Left lung (tissue), 4 donors: ENCODE measurements at regions not wholly inside any gene's neighbourhood (a gene's known extent, or its start where the extent isn't known, plus 50 kb on each side); places are given as distances from the start of the nearest gene placed in this dataset.

ENCODE experiments used
- ATAC-seq: fragments of 200-7000 bp; cut with Tn5 transposase; one replicate; pipeline ENCODE4 v1.9.1; 2020; ENCODE audit warnings: moderate library complexity
- DNase-seq, 4 donors: peaks; one replicate each; pipeline ENCODE4 v3.0.0-alpha.2; 2013 to 2020
- H3K27ac ChIP-seq, 2 donors: fragments of 200-600 bp; sonication (generic) in 1 of 2; one replicate each; pipeline versions ENCODE4 v1.5.0 to v1.8.0; 2020 to 2021
- H3K27me3 ChIP-seq, 2 donors: fragments of 200-600 bp; sonication (generic) in 1 of 2; one replicate each; pipeline versions ENCODE4 v1.5.0 to v1.8.0; 2020 to 2021
- H3K36me3 ChIP-seq, 2 donors: fragments of 200-600 bp; sonication (generic) in 1 of 2; one replicate each; pipeline versions ENCODE4 v1.5.0 to v1.8.0; 2020 to 2021
- H3K4me1 ChIP-seq, 2 donors: fragments of 200-600 bp; one replicate each; pipeline ENCODE4 v1.8.0; 2021
- H3K4me3 ChIP-seq, 2 donors: fragments of 200-600 bp; sonication (generic) in 1 of 2; one replicate each; pipeline versions ENCODE4 v1.5.0 to v1.8.0; 2020 to 2021; ENCODE audit warnings: mild to moderate bottlenecking in 1 of 2
- H3K9me3 ChIP-seq, 2 donors: fragments of 200-600 bp; sonication (generic) in 1 of 2; one replicate each; pipeline versions ENCODE4 v1.5.0 to v1.8.0; 2020 to 2021
- CTCF ChIP-seq, 2 donors: fragments of 200-600 bp; sonication (generic) in 1 of 2; IDR thresholded peaks; one replicate each; pipeline versions ENCODE4 v1.5.0 to v1.8.0; 2021; ENCODE audit warnings: antibody characterized with exemption in 2 of 2
- intact Hi-C, 2 donors: fragments of 100-400 bp; cut with DNase I; formaldehyde crosslinking; loops; one replicate each; pipeline versions ENCODE4 v1.11.2 to v1.14.2; 2022
- donor health status: DM: no; HTN: yes; CAD: no.
- donor health status: DM: no; HTN: no; CAD: no.

- Histone ChIP-seq H3K27me3 (peaks cover 40 to 97% of the 10 kb centered on the region in 2 donors), H3K4me1 (no peaks in the 10 kb centered on the region), H3K9me3 (no peaks in the 10 kb centered on the region), H3K27ac (no peak overlapping the region), H3K36me3 (no peaks in the 10 kb centered on the region), H3K4me3 (no peak overlapping the region)
- intact Hi-C loops: no loop called here
- no peak for TF ChIP-seq CTCF (IDR thresholded peaks at IDR 0.05)
- no peak for DNase-seq
- ATAC-seq: peak; percentile 86
Measured at GRCh38 chr1:22347854-22348760, 103.5 kb upstream of the ZBTB40 start.

DNA sequence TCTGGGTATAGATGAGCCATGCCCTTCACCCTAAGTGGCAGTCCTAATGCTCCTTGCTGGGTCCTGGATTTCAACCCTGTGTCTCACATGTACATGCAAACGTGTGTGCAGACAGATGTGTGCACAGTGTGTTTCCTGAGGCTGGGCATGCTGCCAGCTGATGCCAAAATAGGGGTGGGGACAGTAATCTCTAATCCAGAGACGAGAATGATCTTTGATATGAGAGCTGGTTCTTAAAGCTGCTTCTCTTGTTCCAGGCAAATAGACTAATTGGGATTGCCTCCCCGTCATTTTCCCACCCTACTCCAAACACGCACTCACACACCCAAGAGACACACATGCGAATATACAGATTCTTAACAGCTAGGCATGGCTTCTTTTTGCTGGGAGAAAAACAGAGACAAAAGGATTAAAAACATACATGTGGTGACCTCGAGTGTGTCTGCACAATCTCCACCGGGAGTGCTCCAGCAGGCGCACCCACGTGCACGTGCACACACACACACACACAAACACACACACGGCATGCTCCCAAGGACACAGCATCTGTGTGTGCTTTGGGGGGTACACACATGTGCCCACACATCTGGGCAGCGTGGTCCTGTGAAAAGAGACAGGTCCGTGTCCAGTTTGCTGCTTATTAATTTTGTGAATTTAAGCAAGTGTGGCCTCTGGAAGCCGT lies 102.1 kb upstream of the ZBTB40 start:
- DNase-seq: no peak
- ATAC-seq: no peak
- H3K9me3 ChIP-seq: no peaks in the 10 kb centered on the region
- intact Hi-C loops: no loop called here
- H3K36me3 ChIP-seq: no peaks in the 10 kb centered on the region
- H3K27ac ChIP-seq: no peak overlapping the region
- peaks cover 41 to 98% of the 10 kb centered on the region in 2 donors for H3K27me3 ChIP-seq
- H3K4me3 ChIP-seq: no peak overlapping the region
- no peak for TF ChIP-seq CTCF (IDR thresholded peaks at IDR 0.05)
- H3K4me1 ChIP-seq: no peaks in the 10 kb centered on the region

- no peak for TF ChIP-seq CTCF (IDR thresholded peaks at IDR 0.05)
- H3K9me3 ChIP-seq: no peaks in the 10 kb centered on the region
- H3K36me3 ChIP-seq: no peaks in the 10 kb centered on the region
- DNase-seq (no peak), ATAC-seq (no peak)
- H3K4me3 ChIP-seq: no peak overlapping the region
- intact Hi-C loops: no loop called here
- no peaks in the 10 kb centered on the region for H3K4me1 ChIP-seq
- peaks cover 41 to 97% of the 10 kb centered on the region in 2 donors for H3K27me3 ChIP-seq
- H3K27ac ChIP-seq: no peak overlapping the region
Measured at GRCh38 chr1:22350171-22350923, 101.3 kb upstream of the ZBTB40 start.

GRCh38 chr1:22350924-22351767 lies 100.5 kb upstream of the ZBTB40 start:
- Histone ChIP-seq H3K9me3 (no peaks in the 10 kb centered on the region), H3K4me3 (no peak overlapping the region), H3K36me3 (no peaks in the 10 kb centered on the region), H3K27ac (no peak overlapping the region), H3K4me1 (no peaks in the 10 kb centered on the region), H3K27me3 (peaks cover 41 to 99% of the 10 kb centered on the region in 2 donors)
- ATAC-seq (no peak), DNase-seq (no peak)
- intact Hi-C loops: no loop called here
- TF ChIP-seq CTCF (IDR thresholded peaks at IDR 0.05): no peak
